ENCODE measurements at regions not wholly inside any gene's neighbourhood (a gene's known extent, or its start where the extent isn't known, plus 50 kb on each side); places are given as distances from the start of the nearest gene placed in this dataset.

- TF ChIP-seq EZH2 (IDR thresholded peaks at IDR 0.05; ENCODE audit: borderline replicate concordance, low read length) (no peak), CTCF (conservative IDR thresholded peaks at IDR 0.05 in 1 of 2, IDR thresholded peaks at IDR 0.05 in 1 of 2; ENCODE audit: extremely low read depth in 1 of 2, insufficient read depth in 1 of 2, low read depth in 1 of 2, low read length in 2 of 2) (no peak)
These were observed 743.2 kb downstream of the TRAM1L1 start for GRCh38 chr4:116342143-116342542.

Data from mammary epithelial cell (primary cell).